Mesenchymal stem cell (in vitro differentiated cells and primary cell): ENCODE measurements at regions not wholly inside any gene's neighbourhood (a gene's known extent, or its start where the extent isn't known, plus 50 kb on each side); places are given as distances from the start of the nearest gene placed in this dataset.

Experiments used
- DNase-seq: peaks from one replicate; pipeline ENCODE4 v3.0.0-alpha.2; 2013
- H2AFZ ChIP-seq: one replicate; pipeline ENCODE4 v1.6.1; 2013; ENCODE audit warnings: low read depth, mild to moderate bottlenecking, control low read depth, inconsistent platforms, low read length, moderate library complexity
- H2AK5ac ChIP-seq: 2 replicates; pipeline ENCODE4 v1.6.1; 2013; ENCODE audit warnings: low read length, moderate library complexity, mild to moderate bottlenecking, inconsistent platforms; ENCODE audit not compliant: severe bottlenecking
- H2BK120ac ChIP-seq: one replicate; pipeline ENCODE4 v1.6.1; 2013; ENCODE audit warnings: low read depth, mild to moderate bottlenecking, inconsistent platforms, low read length, moderate library complexity
- H2BK12ac ChIP-seq, 2 experiments: one replicate each; pipeline ENCODE4 v1.6.1; 2013; ENCODE audit warnings: inconsistent platforms in 2 of 2, low read length in 2 of 2, mild to moderate bottlenecking in 2 of 2, moderate library complexity in 2 of 2, control low read depth in 1 of 2
- H2BK15ac ChIP-seq: one replicate; pipeline ENCODE4 v1.6.1; 2013; ENCODE audit warnings: mild to moderate bottlenecking, low read depth, inconsistent platforms; ENCODE audit not compliant: poor library complexity, severe bottlenecking
- H2BK5ac ChIP-seq: 2 replicates; pipeline ENCODE4 v1.6.1; 2013; ENCODE audit warnings: low read depth, mild to moderate bottlenecking, low read length, control low read depth, inconsistent platforms; ENCODE audit not compliant: poor library complexity, severe bottlenecking
- H3K14ac ChIP-seq, 2 experiments: one replicate each; pipeline ENCODE4 v1.6.1; 2013; ENCODE audit warnings: inconsistent platforms in 2 of 2, low read length in 2 of 2, control low read depth in 1 of 2, mild to moderate bottlenecking in 1 of 2, moderate library complexity in 1 of 2
- H3K18ac ChIP-seq, 2 experiments: one replicate each; pipeline ENCODE4 v1.6.1; 2013; ENCODE audit warnings: inconsistent platforms in 2 of 2, low read length in 2 of 2, control low read depth in 1 of 2, low read depth in 1 of 2, mild to moderate bottlenecking in 1 of 2
- H3K23ac ChIP-seq, 2 experiments: one replicate each; pipeline ENCODE4 v1.6.1; 2013; ENCODE audit warnings: inconsistent platforms in 2 of 2, low read length in 2 of 2, mild to moderate bottlenecking in 2 of 2, moderate library complexity in 2 of 2, control low read depth in 1 of 2
- H3K27ac ChIP-seq: 2 replicates; pipeline ENCODE4 v1.5.1; 2013; ENCODE audit warnings: mild to moderate bottlenecking, moderate library complexity, low read length, control low read depth, inconsistent platforms; ENCODE audit not compliant: poor library complexity, severe bottlenecking
- H3K27me3 ChIP-seq, 2 experiments: 2 replicates each; pipeline versions ENCODE4 v1.6.1 to v1.7.0; 2013; ENCODE audit warnings: low read length in 2 of 2, mild to moderate bottlenecking in 2 of 2, moderate library complexity in 2 of 2, control low read depth in 1 of 2, inconsistent platforms in 1 of 2; ENCODE audit not compliant: control insufficient read depth in 1 of 2, insufficient read depth in 1 of 2
- H3K36me3 ChIP-seq, 2 experiments: 2 replicates each; pipeline versions ENCODE4 v1.6.1 to v1.7.0; 2013; ENCODE audit warnings: low read length in 2 of 2, control low read depth in 1 of 2, inconsistent platforms in 1 of 2, low read depth in 1 of 2, mild to moderate bottlenecking in 1 of 2; ENCODE audit not compliant: insufficient read depth in 2 of 2, control insufficient read depth in 1 of 2
- H3K4ac ChIP-seq, 2 experiments: one replicate each; pipeline ENCODE4 v1.6.1; 2013; ENCODE audit warnings: inconsistent platforms in 2 of 2, low read length in 2 of 2, mild to moderate bottlenecking in 2 of 2, moderate library complexity in 2 of 2, control low read depth in 1 of 2, low read depth in 1 of 2
- H3K4me1 ChIP-seq: 2 replicates; pipeline ENCODE4 v1.6.1; 2013; ENCODE audit warnings: low read depth, low read length, control low read depth; ENCODE audit not compliant: control insufficient read depth, insufficient read depth
- H3K4me2 ChIP-seq: 2 replicates; pipeline ENCODE4 v1.6.1; 2013; ENCODE audit warnings: low read length, mild to moderate bottlenecking, inconsistent platforms; ENCODE audit not compliant: poor library complexity, severe bottlenecking
- H3K4me3 ChIP-seq, 2 experiments: 2 replicates each; pipeline versions ENCODE4 v1.5.1 to v1.7.0; 2013; ENCODE audit warnings: low read length in 2 of 2, mild to moderate bottlenecking in 2 of 2, control low read depth in 1 of 2, low read depth in 1 of 2; ENCODE audit not compliant: insufficient read depth in 1 of 2
- H3K79me1 ChIP-seq: replicated peaks from 2 replicates; pipeline ENCODE4 v1.6.1; 2013; ENCODE audit warnings: mild to moderate bottlenecking, control low read depth, low read length, inconsistent platforms; ENCODE audit not compliant: poor library complexity, severe bottlenecking
- H3K9ac ChIP-seq: 2 replicates; pipeline ENCODE4 v1.7.0; 2013; ENCODE audit warnings: mild to moderate bottlenecking, low read length, moderate library complexity
- H3K9me3 ChIP-seq: 2 replicates; pipeline ENCODE4 v1.7.0; 2013; ENCODE audit warnings: mild to moderate bottlenecking, low read length; ENCODE audit not compliant: control insufficient read depth
- H4K8ac ChIP-seq: one replicate; pipeline ENCODE4 v1.6.1; 2013; ENCODE audit warnings: inconsistent platforms, mild to moderate bottlenecking, low read length, moderate library complexity
- H4K91ac ChIP-seq: one replicate; pipeline ENCODE4 v1.6.1; 2013; ENCODE audit warnings: mild to moderate bottlenecking, low read length, inconsistent platforms
- WGBS: methylation state at CpG from one replicate; pipeline ENCODE4 v1.1.7; 2013; ENCODE audit warnings: mixed read lengths; 5-methylcytosine and 5-hydroxymethylcytosine counted together

GRCh38 chr3:177642804-177643125 is 445.5 kb upstream of the TBL1XR1 start:
- Histone ChIP-seq H2BK120ac (no peak overlapping the region), H3K18ac (no peak overlapping the region)

GRCh38 chr3:177646749-177647148 is 449.5 kb upstream of the TBL1XR1 start:
- Histone ChIP-seq H2AFZ (no peak overlapping the region), H4K91ac (peak overlapping the region; percentile 61), H4K8ac (no peak overlapping the region), H3K4ac (no peak overlapping the region), H2BK12ac (no peak overlapping the region), H3K9me3 (no peaks in the 10 kb centered on the region), H3K9ac (no peak overlapping the region), H3K27ac (no peak overlapping the region), H3K4me1 (peaks cover 4% of the 10 kb centered on the region), H3K27me3 (no peaks in the 10 kb centered on the region), H3K18ac (no peak overlapping the region), H2AK5ac (peak overlapping the region; percentile 19), H2BK120ac (no peak overlapping the region), H3K36me3 (no peaks in the 10 kb centered on the region), H3K4me3 (no peak overlapping the region), H2BK5ac (no peak overlapping the region), H3K14ac (no peak overlapping the region), H3K23ac (no peak overlapping the region), H3K4me2 (no peak overlapping the region), H3K79me1 (no peaks in the 10 kb centered on the region), H2BK15ac (no peak overlapping the region)
- DNase-seq = no peak
- WGBS = 97% methylated on average over 3 of the region's 3 CpGs

More at GRCh38 chr3:177642804-177643125, 445.5 kb upstream of the TBL1XR1 start:
- Histone ChIP-seq H3K4me3 (no peak overlapping the region), H2BK15ac (no peak overlapping the region), H3K79me1 (no peaks in the 10 kb centered on the region), H3K27ac (no peak overlapping the region), H3K9ac (no peak overlapping the region), H3K23ac (no peak overlapping the region), H2AK5ac (no peak overlapping the region), H4K8ac (no peak overlapping the region), H4K91ac (no peak overlapping the region), H2BK12ac (no peak overlapping the region), H3K4ac (no peak overlapping the region), H2AFZ (no peak overlapping the region), H2BK5ac (no peak overlapping the region), H3K4me1 (peaks cover 6% of the 10 kb centered on the region), H3K14ac (no peak overlapping the region), H3K9me3 (no peaks in the 10 kb centered on the region), H3K36me3 (no peaks in the 10 kb centered on the region), H3K27me3 (no peaks in the 10 kb centered on the region), H3K4me2 (no peak overlapping the region)
- 94% methylated on average over 2 of the region's 3 CpGs for WGBS
- no peak for DNase-seq

- no peak overlapping the region for H2AFZ ChIP-seq
- H3K79me1 ChIP-seq = no peaks in the 10 kb centered on the region
- H3K27ac ChIP-seq = no peak overlapping the region
- H3K4me2 ChIP-seq = no peak overlapping the region
- no peak overlapping the region for H3K14ac ChIP-seq
- H4K91ac ChIP-seq = no peak overlapping the region
- no peak overlapping the region for H3K4me3 ChIP-seq
- H3K23ac ChIP-seq = no peak overlapping the region
- H3K9me3 ChIP-seq = no peaks in the 10 kb centered on the region
- no peak overlapping the region for H3K4ac ChIP-seq
- H2AK5ac ChIP-seq = no peak overlapping the region
- no peak for DNase-seq
- no peak overlapping the region for H2BK15ac ChIP-seq
- H3K18ac ChIP-seq = no peak overlapping the region
- no peak overlapping the region for H4K8ac ChIP-seq
- no peaks in the 10 kb centered on the region for H3K36me3 ChIP-seq
- H2BK5ac ChIP-seq = no peak overlapping the region
- H3K9ac ChIP-seq = no peak overlapping the region
- H3K27me3 ChIP-seq = no peaks in the 10 kb centered on the region
- H2BK12ac ChIP-seq = no peak overlapping the region
- WGBS = 100% methylated on average over 3 of the region's 3 CpGs
- H2BK120ac ChIP-seq = no peak overlapping the region
- H3K4me1 ChIP-seq = peaks cover 4% of the 10 kb centered on the region
Measured at GRCh38 chr3:177647341-177647740, 450.1 kb upstream of the TBL1XR1 start.

GRCh38 chr3:177647876-177648275 is 450.6 kb upstream of the TBL1XR1 start:
- no peak overlapping the region for H3K4me3 ChIP-seq
- no peak overlapping the region for H3K4ac ChIP-seq
- WGBS = 75% methylated on average over 4 of the region's 4 CpGs
- no peak overlapping the region for H3K23ac ChIP-seq
- H3K9ac ChIP-seq = no peak overlapping the region
- no peaks in the 10 kb centered on the region for H3K36me3 ChIP-seq
- H2BK5ac ChIP-seq = no peak overlapping the region
- H3K4me1 ChIP-seq = peaks cover 2% of the 10 kb centered on the region
- no peak overlapping the region for H2BK120ac ChIP-seq
- no peak overlapping the region for H2BK12ac ChIP-seq
- H2BK15ac ChIP-seq = no peak overlapping the region
- no peak overlapping the region for H3K14ac ChIP-seq
- H3K27ac ChIP-seq = no peak overlapping the region
- no peaks in the 10 kb centered on the region for H3K9me3 ChIP-seq
- DNase-seq = no peak
- no peaks in the 10 kb centered on the region for H3K79me1 ChIP-seq
- no peaks in the 10 kb centered on the region for H3K27me3 ChIP-seq
- H2AK5ac ChIP-seq = no peak overlapping the region
- no peak overlapping the region for H3K4me2 ChIP-seq
- no peak overlapping the region for H2AFZ ChIP-seq
- no peak overlapping the region for H4K8ac ChIP-seq
- H4K91ac ChIP-seq = no peak overlapping the region
- H3K18ac ChIP-seq = no peak overlapping the region
